Mesenteric fat pad (tissue), 1 donor: ENCODE measurements at regions not wholly inside any gene's neighbourhood (a gene's known extent, or its start where the extent isn't known, plus 50 kb on each side); places are given as distances from the start of the nearest gene placed in this dataset.
"Not testable (repeated sequence)": the region's sequence is repeated elsewhere in the genome, so short reads cannot be mapped to it uniquely, and the experiment has no call there.

Source experiments
- DNase-seq: peaks from one replicate; pipeline ENCODE4 v3.0.0-alpha.2; 2020; ENCODE audit warnings: low spot score
- donor health status: DM: yes; HTN: yes; CAD: no.

DNA sequence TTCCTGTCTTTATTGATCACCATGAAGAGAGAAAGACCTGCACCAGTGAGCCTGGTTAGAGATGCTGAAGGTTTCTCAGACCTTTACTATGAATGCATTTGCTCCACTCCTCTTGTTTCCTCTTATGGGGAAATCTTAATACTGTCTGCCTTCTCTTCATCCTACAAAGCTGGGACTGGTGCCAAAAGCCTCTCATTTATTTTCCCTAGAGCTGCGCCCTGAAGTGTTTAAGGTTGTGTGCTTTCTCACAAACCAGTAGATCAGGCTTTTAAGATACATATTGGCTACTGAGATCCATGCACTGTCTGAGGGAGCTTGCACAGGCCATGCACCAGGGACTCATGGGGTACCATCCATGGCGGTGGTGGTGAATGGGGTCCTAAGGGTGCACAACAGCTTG is 286.1 kb upstream of the PMFBP1 start:
- DNase-seq = no peak

- DNase-seq = no peak
These were observed 285.4 kb upstream of the PMFBP1 start for GRCh38 chr16:72457243-72457940.

DNA sequence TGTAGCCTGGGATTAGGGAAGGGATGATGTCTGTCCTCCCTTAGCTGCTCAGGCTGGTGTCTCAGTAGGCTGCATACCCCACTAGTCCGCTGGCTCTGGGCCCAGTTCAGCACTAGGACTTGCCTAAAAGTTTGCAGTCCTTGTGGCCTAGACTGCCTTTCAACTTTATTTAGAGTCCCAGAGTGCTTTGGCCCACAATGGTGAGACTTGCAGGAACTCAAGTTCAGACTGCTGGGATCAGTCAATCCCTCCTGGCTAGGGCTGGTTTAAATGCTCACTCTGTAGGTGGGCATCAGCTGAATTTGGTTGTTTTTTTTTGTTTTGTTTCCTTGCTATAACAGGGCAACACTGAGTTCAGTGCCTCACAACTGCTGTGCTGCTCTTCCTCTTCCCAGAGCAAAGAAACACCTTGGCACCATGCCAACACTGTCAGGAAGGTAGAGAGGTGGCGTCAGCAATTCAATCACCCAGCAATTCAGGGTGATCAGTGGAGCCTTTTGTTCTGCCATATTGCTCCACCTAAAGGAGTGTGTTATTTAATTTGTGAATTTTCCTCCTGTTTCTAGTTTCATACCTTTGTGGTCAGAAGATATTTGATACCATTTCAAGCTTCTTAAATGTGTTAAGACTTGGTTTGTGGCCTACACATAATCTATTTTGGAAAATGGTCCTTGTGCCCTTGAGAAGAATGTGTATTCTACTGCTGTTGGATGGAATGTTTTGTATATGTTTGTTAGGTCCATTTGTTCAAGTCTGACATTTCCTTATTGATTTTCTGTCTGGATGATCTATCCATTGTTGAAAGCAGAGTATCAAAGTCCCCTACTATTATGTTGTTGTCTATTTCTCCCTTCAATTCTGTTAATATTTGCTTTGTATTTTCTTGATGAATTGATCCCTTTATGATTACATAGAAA is 284.0 kb upstream of the PMFBP1 start:
- DNase-seq = no peak

GRCh38 chr16:72453856-72454255 is 281.9 kb upstream of the PMFBP1 start:
- not testable (repeated sequence) for DNase-seq

- no peak for DNase-seq
These were observed 272.7 kb upstream of the PMFBP1 start for GRCh38 chr16:72444696-72445095.

DNA sequence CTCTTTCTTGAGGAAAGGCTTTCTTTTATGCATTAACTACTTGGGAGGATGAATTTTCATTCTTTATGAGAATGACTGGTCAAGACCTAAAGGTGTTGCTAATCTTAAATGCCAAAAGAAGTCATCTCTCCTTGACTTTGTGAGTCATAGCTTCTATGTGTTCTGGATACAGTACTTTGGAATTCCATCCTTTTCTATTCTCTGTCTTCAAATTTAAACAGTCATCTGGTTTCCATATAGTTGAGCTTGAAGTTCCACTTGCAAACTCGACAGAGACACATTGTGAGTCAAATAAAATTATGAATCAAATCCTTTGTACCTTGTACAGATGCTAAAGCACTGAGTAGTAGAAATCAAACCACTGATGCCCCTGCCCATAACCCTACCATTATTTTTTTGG is 271.9 kb upstream of the PMFBP1 start:
- no peak for DNase-seq

DNA sequence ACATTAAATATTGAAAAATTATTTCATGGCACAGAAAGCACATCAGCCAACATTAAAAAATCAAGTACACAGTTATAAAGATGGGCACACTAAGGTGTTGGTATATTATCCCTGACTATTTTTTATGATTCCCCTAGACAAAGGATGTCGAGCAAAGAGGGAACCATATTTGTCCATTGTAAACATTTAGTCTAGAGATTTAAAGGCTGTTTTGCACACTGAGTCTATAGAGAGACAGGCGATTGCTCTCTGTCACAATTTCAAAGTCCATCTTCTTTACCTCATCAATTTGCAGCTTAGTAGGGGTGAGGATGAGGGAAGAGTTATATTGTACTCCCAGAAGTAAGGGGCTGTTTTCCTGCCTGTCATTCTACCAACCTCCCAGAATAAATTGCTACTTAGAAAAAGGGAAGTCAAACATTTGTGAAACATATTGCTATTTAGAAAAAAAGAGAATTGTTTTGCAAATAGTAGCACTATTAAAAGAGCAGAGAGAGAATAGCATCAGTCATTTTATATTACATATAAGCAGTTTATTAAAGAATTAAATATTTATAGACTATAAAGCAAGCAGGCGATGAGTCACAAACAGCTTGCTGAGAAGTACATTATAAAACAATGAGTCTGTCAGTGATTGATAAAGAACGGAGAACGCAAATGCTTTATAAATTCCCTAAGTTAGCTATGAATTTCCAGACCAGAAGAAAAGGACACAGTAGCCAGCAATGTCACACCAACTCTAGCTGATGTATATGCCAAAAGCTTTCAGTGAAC is 270.6 kb upstream of the PMFBP1 start:
- no peak for DNase-seq

GRCh38 chr16:72437891-72438290 is 265.9 kb upstream of the PMFBP1 start:
- no peak for DNase-seq

DNA sequence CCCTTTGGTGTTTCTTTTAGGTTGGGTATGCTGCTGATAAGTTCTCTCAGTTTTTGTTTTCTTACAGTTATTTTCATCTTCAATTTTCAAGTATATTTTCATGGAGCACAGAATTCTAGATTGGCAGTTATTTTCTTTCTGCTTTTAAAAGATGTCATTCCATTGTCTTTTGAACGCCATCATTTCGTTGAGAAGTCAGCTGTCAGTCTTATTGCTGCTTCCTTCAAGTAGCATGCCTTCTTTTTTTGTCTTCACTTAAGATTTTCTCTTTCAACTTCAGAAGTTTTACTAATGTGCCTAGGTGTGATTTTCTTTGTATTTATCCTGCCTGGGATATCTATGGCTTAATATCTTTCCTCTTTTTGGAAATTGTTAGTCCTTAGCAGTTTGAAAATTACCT is 262.2 kb upstream of the PMFBP1 start:
- DNase-seq = no peak

GRCh38 chr16:72430121-72430520 is 258.2 kb upstream of the PMFBP1 start:
- DNase-seq = no peak

- no peak for DNase-seq
These were observed 257.7 kb upstream of the PMFBP1 start for GRCh38 chr16:72429671-72430081.

DNA sequence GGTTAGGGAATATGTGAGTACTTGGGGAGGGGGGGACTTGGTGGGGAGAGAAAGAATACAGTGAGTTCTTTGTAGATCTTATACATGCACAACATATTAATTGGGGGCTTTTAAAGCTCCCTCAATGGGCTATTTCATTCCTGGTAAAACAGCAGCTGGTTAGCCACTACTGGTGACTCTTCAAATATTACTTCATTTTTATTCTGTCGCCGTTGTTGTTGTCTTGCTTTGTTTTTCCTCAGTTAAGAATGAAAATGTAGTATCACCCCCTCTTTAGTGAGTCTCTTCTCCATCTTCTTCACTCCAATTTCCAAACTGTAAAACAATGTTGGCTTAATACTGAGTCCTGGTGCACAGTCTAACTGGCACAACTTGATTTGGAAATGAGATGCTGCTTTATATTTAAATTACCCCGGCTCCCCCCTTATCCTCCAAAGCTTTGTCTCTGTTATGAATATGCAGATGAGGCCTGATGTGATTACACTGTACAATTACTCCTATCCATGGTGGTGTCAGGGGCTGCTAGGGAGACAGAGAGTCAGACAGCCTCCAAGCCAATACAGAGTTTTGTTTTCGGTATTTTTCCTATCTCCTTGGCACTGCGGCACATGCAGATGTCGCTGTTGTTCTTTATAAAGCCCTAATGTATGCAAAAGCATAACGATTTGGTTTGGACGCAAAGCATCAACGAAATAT is 256.9 kb upstream of the PMFBP1 start:
- DNase-seq = no peak

DNA sequence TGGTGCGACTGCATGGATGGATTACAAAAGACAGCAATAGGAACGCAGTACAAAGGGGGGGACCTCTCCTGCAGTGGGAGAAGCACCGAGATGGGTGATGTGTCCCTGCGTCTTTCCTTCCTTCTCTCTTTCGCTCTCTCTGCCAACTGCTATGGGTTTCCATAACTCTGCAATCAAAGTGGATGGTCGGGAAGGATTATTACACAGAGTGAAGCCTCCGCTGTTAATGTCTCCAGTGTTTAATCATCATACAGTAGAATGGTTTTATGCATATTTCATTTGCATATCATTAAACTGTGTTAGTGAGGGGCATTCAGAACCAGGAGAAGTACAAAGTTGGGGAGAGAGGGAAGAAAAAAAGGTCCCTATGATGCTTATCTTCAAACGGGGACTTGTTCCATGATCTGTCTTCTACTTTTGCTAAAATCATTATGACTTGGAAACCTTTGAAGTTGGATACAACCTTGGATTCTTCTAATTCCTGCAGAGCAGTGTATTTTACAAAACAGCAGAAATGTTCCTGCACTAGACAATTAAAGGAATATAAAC is 255.9 kb upstream of the PMFBP1 start:
- no peak for DNase-seq

DNA sequence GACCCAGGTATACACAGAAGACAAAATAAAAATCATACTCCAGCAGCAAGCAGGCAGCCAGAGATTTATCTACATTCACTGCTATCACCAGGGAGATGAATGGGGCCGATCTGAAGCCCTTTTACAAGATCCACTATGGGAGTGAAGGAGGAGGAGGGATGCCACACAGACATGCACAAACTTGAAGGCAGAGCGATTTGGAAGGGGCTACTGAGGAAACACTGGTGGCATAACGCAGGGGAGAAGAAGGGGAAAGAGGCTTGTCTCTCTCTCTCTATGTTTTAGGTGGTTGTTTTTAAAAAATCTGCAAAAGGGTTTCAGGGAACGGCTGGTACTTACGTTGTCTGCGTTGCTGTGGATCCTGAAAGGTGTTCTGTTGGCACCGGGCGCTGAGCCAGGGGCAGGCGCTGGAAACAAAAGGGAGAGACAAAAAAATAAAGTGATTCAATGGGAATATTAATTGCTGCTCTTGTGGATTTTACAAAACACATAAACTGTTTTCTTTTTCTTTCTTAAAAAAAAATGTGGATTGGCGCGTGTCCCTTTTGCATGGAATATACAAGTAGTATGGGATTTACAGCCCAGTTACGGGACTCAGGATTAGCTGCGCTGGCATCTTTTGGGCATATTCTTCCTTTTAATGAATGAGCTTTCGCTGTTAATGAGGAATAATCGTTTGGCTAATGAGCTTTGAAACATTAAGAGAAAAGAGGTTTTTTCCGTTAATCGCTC is 255.3 kb upstream of the PMFBP1 start:
- no peak for DNase-seq

- no peak for DNase-seq
These were observed 254.4 kb upstream of the PMFBP1 start for GRCh38 chr16:72426386-72426785.

DNA sequence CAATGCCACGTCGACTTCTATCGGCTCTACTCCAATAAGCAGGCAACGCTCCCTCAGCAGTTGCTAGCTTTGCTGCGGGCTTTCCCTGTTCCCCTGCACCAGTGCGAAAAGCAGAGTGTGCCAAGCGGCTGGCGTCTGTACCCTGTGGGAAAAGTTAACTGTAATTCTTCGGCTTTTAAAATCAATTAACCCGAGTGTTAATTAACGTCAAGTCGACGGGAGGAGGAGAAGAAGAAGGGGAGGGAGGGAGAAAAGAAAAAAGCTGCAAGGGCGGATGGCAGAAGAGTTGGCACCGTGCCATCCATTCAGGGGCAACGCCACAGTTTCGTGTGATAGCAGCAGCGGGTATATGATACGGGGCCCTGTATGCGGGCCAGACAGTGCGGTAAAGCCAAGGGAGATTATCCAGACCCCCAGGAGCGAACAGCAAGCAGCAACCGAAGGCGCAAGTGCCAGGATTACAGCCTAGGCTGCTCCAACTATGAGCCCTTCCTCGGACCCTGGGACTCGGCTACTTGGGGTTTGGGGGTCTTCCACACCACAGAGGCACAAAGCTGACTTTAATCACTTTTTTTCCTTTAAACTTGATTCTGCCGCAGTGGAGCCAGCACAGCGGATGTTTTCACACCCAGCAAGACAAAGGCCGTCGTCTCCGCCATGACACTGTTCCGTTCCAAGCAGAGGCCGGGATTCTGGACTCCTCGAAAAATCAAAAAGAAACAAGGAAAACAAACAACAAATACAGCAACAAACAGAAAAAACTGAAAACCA is 253.8 kb upstream of the PMFBP1 start:
- DNase-seq = no peak

DNA sequence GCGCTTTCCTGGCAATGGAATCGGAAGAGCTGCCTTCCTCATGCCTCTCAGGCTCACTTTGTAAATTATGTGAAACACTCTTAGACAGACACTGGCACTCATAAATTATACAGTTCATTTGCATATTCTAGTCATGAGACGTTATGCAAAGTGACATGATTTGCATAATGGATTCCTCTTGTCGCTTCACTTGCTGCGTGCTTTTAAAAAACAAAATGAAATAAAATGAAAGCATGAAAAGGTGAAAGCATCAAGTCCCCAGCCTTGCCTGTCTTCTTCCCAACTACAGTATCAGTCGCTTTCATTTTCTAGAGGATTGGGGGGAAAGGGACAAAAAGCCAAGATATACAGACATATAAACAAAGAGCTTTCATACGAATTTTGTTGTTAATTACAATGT is 252.8 kb upstream of the PMFBP1 start:
- no peak for DNase-seq

DNA sequence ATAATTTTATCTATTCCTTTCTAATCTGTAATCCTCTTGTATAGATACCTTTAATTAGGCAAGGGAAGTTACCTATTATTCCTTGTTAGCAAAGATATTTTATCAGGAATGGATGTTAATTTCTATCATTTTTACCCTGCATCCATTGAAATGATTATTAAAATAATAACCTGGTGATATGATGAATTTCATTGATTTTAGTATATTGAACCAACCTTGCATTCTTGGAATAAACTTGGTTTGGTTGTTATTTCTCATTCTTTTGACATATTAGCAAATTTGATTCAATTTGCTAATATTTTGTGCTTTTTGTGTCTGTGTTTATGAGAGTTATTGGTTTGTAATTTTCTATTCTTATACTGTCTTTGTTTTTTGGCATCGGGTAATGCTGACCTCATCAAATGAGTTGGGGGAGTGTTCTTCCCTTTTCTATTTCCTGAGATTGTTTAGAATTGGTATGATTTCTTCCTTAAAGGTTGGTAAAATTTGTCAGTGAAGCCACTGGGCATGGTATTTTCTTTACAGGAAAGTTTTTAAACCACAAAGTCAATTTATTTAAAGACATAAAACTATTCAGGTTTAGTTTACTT is 250.4 kb upstream of the PMFBP1 start:
- DNase-seq = no peak

DNA sequence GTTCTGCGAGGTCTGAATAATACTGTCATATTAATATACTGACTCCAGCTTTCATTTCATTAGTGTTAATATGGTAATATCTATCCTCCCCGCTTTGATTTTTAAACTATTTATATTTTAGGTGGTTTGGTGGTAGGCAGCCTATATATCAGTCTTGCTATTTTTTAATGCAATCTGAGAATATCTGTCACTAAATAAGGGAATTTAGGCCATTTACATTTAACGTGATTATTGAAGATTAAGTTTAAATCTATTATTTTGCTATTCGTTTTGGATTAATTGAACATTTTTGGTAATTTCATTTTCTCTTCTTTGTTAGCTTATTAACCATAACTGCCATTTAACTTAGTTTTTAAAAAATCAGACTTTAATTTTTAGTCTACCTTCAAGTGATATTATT is 247.7 kb upstream of the PMFBP1 start:
- DNase-seq = no peak
